ENCODE measurements at regions not wholly inside any gene's neighbourhood (a gene's known extent, or its start where the extent isn't known, plus 50 kb on each side); places are given as distances from the start of the nearest gene placed in this dataset.

DNA sequence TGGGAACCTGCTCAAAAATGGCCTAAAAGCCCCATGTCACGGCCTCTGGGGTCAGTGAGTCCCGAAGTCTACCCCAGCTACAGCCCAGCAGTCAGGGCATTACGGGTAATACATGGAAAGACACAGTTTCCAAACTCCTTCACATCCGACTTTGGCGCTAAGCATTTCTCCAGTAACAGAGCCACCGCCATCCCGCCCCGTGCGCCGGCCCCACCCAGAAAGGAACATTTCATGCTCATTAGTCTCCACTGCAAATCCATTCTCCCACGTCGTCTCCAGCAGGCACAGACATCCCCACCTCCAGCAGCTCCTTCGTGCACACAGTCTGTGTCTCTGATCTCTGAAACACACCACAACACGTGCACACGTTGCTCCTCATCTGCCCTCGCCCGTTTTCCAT is 509.2 kb upstream of the ID2 start:
- intact Hi-C loops (cut with DNase I) = no loop called here
- no peak for DNase-seq (ENCODE audit: low spot score)

DNA sequence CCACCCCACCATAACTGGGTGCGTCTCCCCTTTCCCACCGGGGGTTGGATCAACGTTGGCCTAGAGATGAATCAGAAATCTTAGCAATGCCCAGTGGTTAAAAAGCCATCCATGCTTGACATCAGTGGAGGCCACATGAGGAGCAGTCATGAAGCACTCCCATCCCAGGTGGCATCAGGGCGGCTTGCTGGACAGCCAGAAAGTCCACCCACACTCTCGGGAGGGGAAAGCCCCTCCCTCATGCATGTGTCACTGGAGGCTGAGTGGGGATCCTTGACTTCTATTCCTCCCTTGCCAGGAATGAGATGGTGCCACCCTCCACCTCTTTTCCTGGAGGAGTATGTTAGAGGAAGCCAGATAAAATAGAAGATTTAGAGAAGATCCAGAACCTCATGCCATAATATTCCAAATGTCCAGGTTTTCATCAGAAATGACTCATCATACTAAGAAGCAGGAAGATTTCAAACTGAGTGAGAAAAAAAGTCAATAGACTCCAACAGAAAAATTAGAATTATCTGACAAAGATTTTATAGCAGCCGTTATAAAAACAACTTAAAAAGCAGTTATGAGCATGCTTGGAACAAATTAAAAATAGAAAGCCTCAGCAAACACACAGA is 507.1 kb upstream of the ID2 start:
- intact Hi-C loops (cut with DNase I) = no loop called here
- DNase-seq (ENCODE audit: low spot score) = no peak

DNA sequence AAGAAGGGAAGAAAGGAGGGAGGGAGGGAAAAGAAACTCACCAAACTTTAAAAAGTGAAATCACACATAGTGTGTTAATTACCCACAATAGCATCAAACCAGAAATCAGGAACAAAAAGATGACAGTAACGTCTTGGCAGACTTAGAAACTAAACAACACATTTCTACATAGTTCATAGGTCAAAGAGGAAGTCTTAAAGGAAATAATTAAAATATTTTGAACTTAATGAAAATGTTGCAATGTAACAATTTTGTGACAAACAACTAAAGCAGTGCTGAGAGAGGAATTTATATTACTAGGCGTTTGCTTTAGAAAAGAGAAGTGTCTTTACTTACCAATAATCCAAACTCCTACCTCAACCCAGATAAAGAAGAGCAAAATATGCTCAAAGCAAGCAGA is 505.0 kb upstream of the ID2 start:
- intact Hi-C loops (cut with DNase I) = no loop called here
- DNase-seq (ENCODE audit: low spot score) = no peak

DNA sequence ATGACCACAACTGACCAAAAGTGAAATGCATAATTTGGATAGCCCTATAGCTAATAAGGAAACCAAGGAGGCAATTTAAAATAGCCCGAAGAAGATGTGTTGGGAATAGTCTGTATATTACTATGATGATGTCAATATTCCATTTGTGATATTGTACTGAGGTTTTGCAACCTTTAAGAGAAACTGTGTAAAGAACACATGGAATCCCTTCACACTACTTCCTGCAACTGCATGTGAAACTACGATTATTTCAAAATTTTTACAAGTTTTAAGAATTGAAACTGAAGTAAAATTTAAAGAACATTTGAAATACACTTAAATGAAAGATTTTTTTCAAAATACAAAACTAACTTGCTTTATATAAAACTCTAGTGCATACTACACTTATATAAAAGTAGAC is 504.3 kb upstream of the ID2 start:
- no peak for DNase-seq (ENCODE audit: low spot score)
- intact Hi-C loops (cut with DNase I) = no loop called here

DNA sequence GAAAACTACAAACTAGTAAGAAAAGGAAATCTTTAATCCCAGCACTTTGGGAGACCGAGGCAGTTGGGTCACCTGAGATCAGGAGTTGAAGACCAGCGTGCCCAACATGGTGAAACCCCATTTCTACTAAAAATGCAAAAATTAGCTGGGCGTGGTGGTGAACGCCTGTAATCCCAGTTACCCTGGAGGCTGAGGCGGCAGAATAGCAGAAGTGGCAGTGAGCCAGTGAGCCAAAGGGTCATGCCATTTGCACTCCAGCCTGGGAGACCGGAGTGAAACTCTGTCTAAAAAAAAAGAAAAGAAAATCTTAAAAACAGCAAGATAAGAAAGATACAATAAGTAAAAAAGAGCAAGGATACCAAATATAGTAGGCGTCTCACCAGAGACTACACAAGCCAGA is 502.9 kb upstream of the ID2 start:
- intact Hi-C loops (cut with DNase I) = no loop called here
- no peak for DNase-seq (ENCODE audit: low spot score)

DNA sequence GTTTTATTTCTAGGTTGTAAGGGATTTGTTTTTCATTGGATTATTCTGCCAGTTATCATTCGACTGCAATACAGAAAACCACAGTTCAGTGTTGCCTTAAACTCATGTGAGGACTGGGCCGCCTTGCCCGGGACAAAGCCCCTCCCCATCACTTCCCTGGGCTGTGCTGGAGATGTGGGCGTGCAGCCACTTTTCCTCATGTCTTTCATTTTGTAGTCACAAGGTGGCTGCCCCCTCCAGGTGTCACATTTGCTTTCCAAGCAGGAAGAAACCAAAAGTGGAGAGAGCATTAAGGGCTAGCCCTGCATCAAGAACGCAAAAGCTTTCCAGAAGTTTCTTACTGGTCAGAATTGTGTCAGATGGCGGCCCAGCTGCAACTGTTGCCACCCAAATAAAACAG is 492.5 kb upstream of the ID2 start:
- DNase-seq (ENCODE audit: low spot score) = no peak
- intact Hi-C loops (cut with DNase I) = no loop called here

DNA sequence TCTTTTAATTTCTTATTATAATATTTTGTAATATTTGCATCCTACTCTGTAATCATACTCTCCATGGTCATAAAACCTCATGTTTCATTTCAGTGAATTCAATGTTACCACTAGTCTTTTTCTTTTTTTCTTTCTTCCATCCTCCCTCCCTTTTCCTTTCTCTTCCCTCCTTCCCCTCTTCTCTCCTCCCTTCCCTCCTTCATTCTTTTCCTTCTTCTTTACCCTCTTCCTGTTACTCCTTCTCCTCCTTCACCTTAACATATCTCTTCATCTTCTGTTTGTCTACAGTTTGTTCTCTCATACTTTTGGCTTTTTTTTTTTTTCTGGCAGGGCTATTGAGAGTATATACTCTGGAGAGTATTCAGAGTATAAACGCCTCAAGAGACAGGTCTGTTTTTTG is 491.6 kb upstream of the ID2 start:
- DNase-seq (ENCODE audit: low spot score) = no peak
- intact Hi-C loops (cut with DNase I) = no loop called here

DNA sequence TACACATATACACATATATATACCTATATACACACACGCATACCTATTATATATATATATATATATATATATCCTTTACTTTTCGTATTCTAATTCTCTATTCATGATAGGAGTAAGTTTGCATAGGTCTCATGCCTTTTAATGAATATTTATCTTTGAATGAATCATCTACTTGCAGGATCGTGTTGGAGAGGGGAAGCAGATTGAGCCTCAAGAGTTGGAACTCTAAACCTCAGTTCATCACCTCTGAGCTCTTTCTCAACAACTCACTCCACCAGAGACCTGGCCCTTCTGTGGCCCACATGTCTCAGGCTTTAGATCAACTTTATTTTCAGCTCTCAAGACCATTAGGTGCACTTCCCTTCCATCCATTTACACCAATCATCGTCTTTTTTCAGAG is 490.4 kb upstream of the ID2 start:
- intact Hi-C loops (cut with DNase I) = no loop called here
- no peak for DNase-seq (ENCODE audit: low spot score)

DNA sequence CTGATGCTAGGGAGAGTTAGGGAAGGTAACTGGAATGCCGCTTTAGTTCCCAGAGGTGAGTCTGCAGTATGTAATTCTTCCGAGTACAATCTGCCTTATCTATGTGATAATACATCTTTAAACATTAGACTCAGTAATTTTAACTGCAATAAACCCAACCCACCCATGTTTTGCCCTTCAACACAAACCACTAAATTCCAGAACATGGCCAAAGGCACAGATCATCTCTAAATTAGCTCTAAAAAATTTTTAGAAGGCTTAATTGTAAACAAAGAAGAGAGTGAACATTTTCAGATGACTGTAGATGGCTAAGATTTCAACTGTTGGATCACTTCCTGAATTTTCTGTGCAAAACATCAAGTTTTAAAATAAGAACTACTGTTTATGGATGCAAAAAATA is 488.7 kb upstream of the ID2 start:
- intact Hi-C loops (cut with DNase I) = no loop called here
- DNase-seq (ENCODE audit: low spot score) = no peak

DNA sequence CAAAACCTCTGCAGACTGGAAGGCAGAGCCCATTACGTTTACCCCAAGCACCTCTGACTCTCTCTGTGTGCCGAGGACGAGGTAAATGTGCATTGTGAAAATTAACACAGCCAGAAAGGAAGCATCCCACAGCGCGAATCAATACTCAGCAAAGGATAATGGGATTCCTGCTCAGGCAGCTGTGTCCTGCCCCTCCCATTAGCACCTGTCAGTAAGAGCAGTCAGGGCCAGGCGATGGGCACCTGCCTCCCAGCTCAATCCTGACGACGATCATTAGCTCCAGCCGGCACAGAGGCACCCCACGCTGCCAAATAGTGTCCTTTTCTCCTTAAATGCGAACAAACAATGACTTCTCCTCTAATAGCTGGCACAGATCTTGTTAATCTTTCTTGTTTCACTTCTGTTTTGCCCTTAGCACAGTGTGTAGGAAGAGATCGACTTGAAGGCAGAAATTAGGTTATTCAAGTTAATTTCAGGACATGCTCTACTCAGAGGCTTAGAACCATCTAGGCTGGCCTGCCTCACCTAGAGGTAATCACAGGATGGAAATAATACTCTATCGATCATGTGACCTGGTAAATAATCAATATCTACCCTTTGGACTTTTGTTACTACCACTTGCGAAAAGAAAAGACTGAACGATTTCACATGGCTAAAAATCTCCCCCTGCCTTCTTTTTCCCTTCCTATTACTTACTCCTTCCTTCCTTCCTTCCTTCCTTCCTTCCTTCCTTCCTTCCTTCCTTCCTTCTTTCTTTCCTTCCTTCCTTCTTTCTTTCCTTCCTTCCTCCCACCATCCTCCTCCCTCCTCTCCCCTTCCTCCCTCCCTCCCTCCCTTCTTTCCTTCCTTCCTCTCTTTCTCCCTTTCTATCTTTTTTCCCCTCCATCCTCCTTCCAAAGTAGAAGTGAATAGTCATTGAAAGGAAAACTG is 487.9 kb upstream of the ID2 start:
- intact Hi-C loops (cut with DNase I) = no loop called here
- DNase-seq (ENCODE audit: low spot score) = no peak

DNA sequence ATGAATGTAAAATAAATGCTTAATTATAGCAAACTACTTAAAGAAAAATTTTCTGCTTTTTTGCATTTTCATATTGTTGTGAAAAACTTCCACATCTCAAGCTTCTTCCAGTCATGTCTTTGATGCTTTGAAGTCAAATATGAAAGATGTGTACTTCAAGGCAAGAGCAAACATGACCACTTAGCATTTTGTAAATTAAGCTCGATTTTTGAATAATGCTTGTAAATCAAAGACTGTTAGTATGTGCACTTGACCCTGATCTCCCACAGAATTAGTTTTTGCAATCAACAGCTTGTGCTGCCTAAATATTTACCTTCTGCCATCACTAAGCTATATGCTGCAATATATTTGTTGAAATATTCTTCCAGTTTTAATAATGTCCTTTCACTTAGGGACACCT is 486.1 kb upstream of the ID2 start:
- intact Hi-C loops (cut with DNase I) = no loop called here
- no peak for DNase-seq (ENCODE audit: low spot score)

DNA sequence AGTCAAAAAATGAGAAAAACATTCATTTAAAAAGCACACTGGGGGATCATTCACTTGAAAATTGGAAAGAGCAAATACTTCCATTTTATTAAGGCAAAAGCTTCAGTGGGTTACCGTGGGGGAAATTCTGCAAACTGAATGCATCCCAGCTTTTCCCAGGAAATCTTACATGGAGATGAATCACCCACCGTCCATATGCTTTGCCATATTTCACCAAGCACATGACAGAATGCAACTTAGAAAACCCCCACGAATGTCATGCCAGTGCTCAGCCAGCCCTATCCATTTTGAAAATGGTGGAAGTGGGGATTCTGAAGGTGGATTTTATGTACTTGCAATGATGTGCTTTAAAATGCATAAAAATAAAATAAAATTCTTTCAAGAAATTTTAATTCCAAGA is 485.5 kb upstream of the ID2 start:
- DNase-seq (ENCODE audit: low spot score) = no peak

DNA sequence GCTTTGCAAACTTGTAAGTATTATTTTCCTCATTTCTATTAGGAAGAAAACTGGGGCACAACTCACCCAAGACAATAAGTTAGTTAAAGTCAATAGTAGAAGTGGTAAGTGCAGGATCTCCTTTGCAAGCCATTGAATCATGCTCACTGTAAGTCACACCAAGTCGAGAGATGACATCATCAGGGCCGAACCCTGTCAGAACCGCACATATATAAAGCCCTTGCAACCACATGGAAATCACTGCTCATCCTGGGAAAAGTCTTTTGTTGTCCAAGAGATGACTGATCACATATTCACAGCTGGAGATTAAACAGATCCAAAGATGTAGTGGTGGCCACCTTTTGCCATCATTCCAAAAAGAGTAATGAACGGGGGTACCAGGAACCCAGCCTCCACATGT is 484.8 kb upstream of the ID2 start:
- intact Hi-C loops (cut with DNase I) = no loop called here
- DNase-seq (ENCODE audit: low spot score) = no peak

More for the DNA sequence above, 485.5 kb upstream of the ID2 start:
- intact Hi-C loops (cut with DNase I) = no loop called here

DNA sequence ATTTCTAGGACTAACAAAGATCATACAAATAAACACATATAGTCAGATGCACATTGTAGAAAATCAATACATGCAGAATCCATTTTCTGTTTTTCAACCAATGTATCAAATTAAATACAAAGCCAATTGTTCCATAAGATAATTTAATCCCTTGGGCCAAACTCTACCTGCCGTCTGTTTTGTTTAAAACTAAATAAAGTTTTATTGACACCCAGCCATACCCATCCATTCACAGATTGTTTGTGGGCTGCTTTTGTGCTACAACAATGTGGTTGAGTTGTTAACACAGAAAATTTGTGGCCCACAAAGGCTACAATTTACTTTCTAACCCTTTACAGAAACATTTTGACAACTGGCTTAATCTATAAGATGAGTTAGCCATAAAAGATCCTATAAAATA is 484.0 kb upstream of the ID2 start:
- DNase-seq (ENCODE audit: low spot score) = no peak
- intact Hi-C loops (cut with DNase I) = no loop called here

DNA sequence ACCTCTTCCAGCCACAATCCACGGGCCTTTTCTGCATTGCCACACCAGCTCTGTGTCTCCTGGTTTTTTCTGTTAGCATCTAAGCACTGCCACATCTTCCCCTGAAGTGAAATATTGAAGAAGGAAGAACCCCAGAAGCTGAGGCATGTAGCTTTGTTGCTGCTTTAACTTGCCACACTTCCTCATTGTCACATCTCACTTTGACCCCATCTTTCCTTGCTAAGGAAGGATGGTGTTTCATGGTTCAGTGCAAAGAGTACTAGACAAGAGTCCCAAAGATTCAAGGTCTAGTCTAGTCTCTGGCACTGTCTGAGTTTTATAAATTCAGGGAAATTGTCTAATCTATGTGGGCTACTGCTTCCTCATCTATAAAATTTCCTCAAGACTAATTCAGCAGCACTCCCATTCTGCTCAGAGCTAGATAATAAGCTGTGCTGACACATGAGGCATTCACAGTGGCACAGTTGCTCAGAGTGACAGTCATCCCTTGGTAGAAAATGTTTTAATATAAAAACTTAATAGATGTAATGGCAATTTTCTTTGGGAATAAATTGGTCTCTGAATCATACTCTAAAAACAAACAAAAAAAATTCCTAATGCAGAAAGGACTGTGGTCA is 483.0 kb upstream of the ID2 start:
- intact Hi-C loops (cut with DNase I) = no loop called here
- no peak for DNase-seq (ENCODE audit: low spot score)

DNA sequence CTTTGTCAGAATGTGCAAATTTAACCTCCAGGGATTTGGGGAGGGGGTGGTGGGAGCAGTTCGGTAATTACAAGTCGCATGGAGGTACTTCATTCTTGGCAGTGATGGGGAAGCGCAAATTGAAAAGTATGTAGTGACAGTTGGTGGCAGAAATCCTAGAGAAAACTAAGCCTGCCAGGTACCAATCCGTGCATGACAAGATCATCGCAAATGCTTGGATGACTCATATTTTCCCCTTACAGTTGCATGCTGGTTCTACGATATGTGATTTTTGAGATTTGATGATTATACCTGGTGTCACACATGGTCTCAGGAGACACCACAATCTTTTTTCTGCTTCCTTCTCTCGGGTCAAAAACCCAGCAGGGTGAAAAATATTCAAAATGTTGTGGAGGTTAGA is 479.7 kb upstream of the ID2 start:
- intact Hi-C loops (cut with DNase I) = no loop called here

DNA sequence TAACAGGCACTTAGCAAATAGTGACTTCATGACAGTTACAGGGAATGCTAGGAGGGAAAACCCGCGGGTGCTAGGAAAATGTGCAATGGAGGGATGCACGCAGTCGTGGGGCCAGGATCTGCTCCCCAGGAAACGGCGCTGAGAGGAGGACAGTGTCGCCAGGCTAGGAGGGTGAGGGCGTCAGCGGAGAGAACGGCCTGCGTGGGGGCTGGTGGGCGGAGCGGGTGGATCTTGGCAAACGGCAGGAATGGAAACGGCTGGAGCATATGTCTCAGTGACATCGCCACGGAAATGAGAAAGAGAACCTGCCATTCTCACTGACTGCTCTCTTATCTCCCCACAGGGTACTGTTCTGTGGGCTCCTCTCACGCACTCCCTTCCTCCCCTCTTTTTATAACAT is 478.5 kb upstream of the ID2 start:
- no peak for DNase-seq (ENCODE audit: low spot score)
- intact Hi-C loops (cut with DNase I) = no loop called here

More for the DNA sequence above, 479.7 kb upstream of the ID2 start:
- DNase-seq (ENCODE audit: low spot score) = no peak

DNA sequence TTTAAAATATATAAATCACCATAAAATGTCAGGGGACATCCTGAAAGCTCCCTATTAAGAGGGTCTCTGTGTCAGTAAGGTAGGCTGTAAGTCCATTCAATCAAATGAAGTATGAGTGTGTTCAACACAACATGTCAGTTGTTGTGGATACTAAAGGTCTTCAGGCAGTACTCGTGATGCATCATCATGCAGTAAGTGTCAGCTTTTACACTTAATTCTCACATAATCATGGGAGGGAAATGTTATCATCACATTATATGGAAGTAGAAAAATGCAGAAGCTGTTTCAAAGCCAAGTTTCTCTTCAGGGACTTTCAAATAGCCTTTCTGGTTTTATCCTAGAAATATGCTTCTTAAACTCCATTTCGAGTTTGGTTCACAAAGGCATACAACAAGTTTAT is 477.1 kb upstream of the ID2 start:
- no peak for DNase-seq (ENCODE audit: low spot score)
- intact Hi-C loops (cut with DNase I) = no loop called here

DNA sequence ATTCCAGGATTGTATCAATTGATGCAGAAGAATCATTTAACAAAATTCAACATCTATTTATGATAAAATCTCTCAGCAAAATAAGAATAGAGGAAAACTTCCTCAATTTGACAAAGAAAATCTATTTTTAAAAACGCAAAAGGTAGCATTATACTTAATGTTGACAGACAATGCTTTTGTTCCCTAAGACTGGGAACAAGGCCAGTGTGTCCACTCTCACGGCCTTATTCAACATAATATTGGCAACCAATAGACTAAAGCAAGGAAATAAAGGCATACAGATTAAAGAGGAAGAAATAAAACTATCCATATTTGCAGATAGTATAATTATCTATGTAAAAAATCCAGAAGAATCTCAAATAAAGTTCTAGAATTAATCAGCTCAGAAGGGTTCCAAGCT is 472.4 kb upstream of the ID2 start:
- intact Hi-C loops (cut with DNase I) = no loop called here
- no peak for DNase-seq (ENCODE audit: low spot score)

DNA sequence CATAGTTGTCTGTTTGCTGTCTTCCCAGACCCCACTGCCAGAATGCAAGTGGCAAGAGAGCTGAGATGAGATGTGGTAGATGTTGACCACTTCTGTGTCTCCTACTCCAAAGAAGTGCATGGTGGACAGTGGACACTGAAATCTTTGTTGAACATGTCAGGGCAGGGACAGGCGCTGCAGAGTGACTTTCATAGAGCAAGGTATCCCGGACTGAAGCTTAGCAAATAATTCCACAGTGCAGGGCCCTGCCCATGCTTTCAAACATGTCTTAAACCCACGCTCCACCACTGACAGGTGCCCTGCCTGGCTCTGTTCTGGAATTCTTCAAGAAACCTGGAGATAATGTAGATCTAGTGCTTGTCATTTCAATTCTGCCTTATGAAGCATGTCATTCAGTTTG is 470.5 kb upstream of the ID2 start:
- intact Hi-C loops (cut with DNase I) = no loop called here
- DNase-seq (ENCODE audit: low spot score) = no peak

DNA sequence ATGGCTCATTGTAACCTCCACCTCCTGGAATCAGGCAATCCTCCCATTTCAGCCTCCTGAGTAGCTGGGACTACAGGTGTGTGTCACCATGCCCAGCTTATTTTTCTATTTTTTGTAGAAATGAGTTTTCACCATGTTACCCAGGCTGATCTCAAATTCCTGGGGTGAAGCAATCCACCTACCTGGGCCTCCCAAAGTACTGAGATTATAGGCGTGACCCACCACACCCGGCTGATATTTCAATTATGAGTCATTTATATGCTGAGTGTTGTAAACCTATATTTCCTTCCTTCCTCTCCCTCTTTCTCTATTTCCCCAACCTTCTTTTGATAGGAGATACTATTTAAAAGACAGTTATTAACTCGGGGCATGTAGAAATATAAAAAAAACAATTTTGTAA is 469.6 kb upstream of the ID2 start:
- intact Hi-C loops (cut with DNase I) = no loop called here
- no peak for DNase-seq (ENCODE audit: low spot score)

Measured in cardiac septum (tissue), 1 donor.